LoVo (cell line): ENCODE measurements at regions not wholly inside any gene's neighbourhood (a gene's known extent, or its start where the extent isn't known, plus 50 kb on each side); places are given as distances from the start of the nearest gene placed in this dataset.

Experiments
- DNase-seq: peaks from one replicate; pipeline ENCODE4 v3.0.0-alpha.2; 2016; ENCODE audit warnings: low spot score

GRCh38 chr3:18295171-18295920, 129.8 kb downstream of the SATB1 start:
- peak; percentile 87 for DNase-seq

GRCh38 chr3:18290157-18290556, 135.0 kb downstream of the SATB1 start:
- no peak for DNase-seq

- no peak for DNase-seq
These were observed 136.9 kb downstream of the SATB1 start for GRCh38 chr3:18288243-18288642.

- DNase-seq, result no peak
These were observed 140.4 kb downstream of the SATB1 start for GRCh38 chr3:18284716-18285115.

- no peak for DNase-seq
These were observed 141.5 kb downstream of the SATB1 start for GRCh38 chr3:18283680-18284079.

- DNase-seq, result no peak
These were observed 142.6 kb downstream of the SATB1 start for GRCh38 chr3:18282507-18282906.

GRCh38 chr3:18279226-18279737, 145.9 kb downstream of the SATB1 start:
- no peak for DNase-seq

- DNase-seq, result no peak
These were observed 160.3 kb downstream of the SATB1 start for GRCh38 chr3:18264853-18265252.

GRCh38 chr3:18264361-18264760, 160.8 kb downstream of the SATB1 start:
- no peak for DNase-seq

GRCh38 chr3:18258492-18258891, 166.6 kb downstream of the SATB1 start:
- DNase-seq, result no peak

- no peak for DNase-seq
These were observed 172.6 kb downstream of the SATB1 start for GRCh38 chr3:18252578-18252977.

- no peak for DNase-seq
These were observed 174.1 kb downstream of the SATB1 start for GRCh38 chr3:18250991-18251390.

- DNase-seq, result no peak
These were observed 176.0 kb downstream of the SATB1 start for GRCh38 chr3:18249126-18249525.

- DNase-seq, result no peak
These were observed 177.3 kb downstream of the SATB1 start for GRCh38 chr3:18247776-18248310.

GRCh38 chr3:18247139-18247695, 177.9 kb downstream of the SATB1 start:
- DNase-seq, result no peak

GRCh38 chr3:18246336-18247060, 178.6 kb downstream of the SATB1 start:
- no peak for DNase-seq

- DNase-seq, result no peak
These were observed 179.4 kb downstream of the SATB1 start for GRCh38 chr3:18245721-18246120.

- no peak for DNase-seq
These were observed 183.3 kb downstream of the SATB1 start for GRCh38 chr3:18241837-18242236.

GRCh38 chr3:18239674-18240073, 185.5 kb downstream of the SATB1 start:
- DNase-seq, result no peak

- no peak for DNase-seq
These were observed 186.3 kb downstream of the SATB1 start for GRCh38 chr3:18238746-18239331.

- no peak for DNase-seq
These were observed 186.8 kb downstream of the SATB1 start for GRCh38 chr3:18238332-18238731.

- no peak for DNase-seq
These were observed 187.7 kb downstream of the SATB1 start for GRCh38 chr3:18237251-18238005.
